ENCODE measurements at regions not wholly inside any gene's neighbourhood (a gene's known extent, or its start where the extent isn't known, plus 50 kb on each side); places are given as distances from the start of the nearest gene placed in this dataset.

GRCh38 chr9:106775960-106776359 is 87.0 kb upstream of the ZNF462 start:
- Histone ChIP-seq H3K9me3 (no peaks in the 10 kb centered on the region), H3K36me3 (no peaks in the 10 kb centered on the region), H3K4me1 (peaks cover 0 to 8% (median 0%) of the 10 kb centered on the region in 12 donors), H3K4me3 (no peak overlapping the region), H3K27ac (no peak overlapping the region), H3K27me3 (no peaks in the 10 kb centered on the region)
- no peak for DNase-seq
- TF ChIP-seq CTCF (IDR thresholded peaks at IDR 0.05) (no peak), POLR2A (IDR thresholded peaks at IDR 0.05) (no peak)
- intact Hi-C loops (cut with DNase I), result loop anchor here in 1 of 10 donors (10.0 kb wide), 1 partner anchor 59 kb away; no protein-coding TSS in a partner anchor
- no peak for ATAC-seq
- WGBS, 4 donors, result 90 to 95% (median 93%) methylated on average over 3 of the region's 3 CpGs

GRCh38 chr9:106779796-106780195 is 83.2 kb upstream of the ZNF462 start:
- Histone ChIP-seq H3K36me3 (no peaks in the 10 kb centered on the region), H3K4me3 (no peak overlapping the region), H3K4me1 (no peaks in the 10 kb centered on the region), H3K27me3 (no peaks in the 10 kb centered on the region), H3K27ac (no peak overlapping the region), H3K9me3 (no peaks in the 10 kb centered on the region)
- intact Hi-C loops (cut with DNase I), result loop anchor here in 2 of 10 donors (10.0 kb wide), 2 partner anchors 55 to 65 kb away; no protein-coding TSS in a partner anchor
- TF ChIP-seq POLR2A (IDR thresholded peaks at IDR 0.05) (no peak), CTCF (IDR thresholded peaks at IDR 0.05) (no peak)
- DNase-seq (no peak), ATAC-seq (no peak)

- 95 to 98% (median 97%) methylated on average over 1 of the region's 1 CpG for WGBS, 4 donors
- intact Hi-C loops (cut with DNase I), result loop anchor here in 1 of 10 donors (10.0 kb wide), 1 partner anchor 62 kb away; no protein-coding TSS in a partner anchor
- Histone ChIP-seq H3K27ac (no peak overlapping the region), H3K36me3 (no peaks in the 10 kb centered on the region), H3K27me3 (no peaks in the 10 kb centered on the region), H3K4me3 (no peak overlapping the region), H3K4me1 (no peaks in the 10 kb centered on the region), H3K9me3 (no peaks in the 10 kb centered on the region)
- TF ChIP-seq CTCF (IDR thresholded peaks at IDR 0.05), result no peak
- TF ChIP-seq POLR2A (IDR thresholded peaks at IDR 0.05), result no peak
- ATAC-seq (no peak), DNase-seq (no peak)
These were observed 79.8 kb upstream of the ZNF462 start for GRCh38 chr9:106783121-106783520.

- Histone ChIP-seq H3K36me3 (no peaks in the 10 kb centered on the region), H3K4me3 (no peak overlapping the region), H3K27me3 (no peaks in the 10 kb centered on the region), H3K27ac (no peak overlapping the region), H3K4me1 (no peaks in the 10 kb centered on the region), H3K9me3 (no peaks in the 10 kb centered on the region)
- no peak for TF ChIP-seq CTCF (IDR thresholded peaks at IDR 0.05)
- intact Hi-C loops (cut with DNase I), result loop anchor here in 1 of 10 donors (10.0 kb wide), 1 partner anchor 61 kb away; no protein-coding TSS in a partner anchor
- 63 to 67% (median 66%) methylated on average over 3 of the region's 3 CpGs for WGBS, 4 donors
- DNase-seq (no peak), ATAC-seq (no peak)
These were observed 78.9 kb upstream of the ZNF462 start for GRCh38 chr9:106784076-106784475.

Measured in heart left ventricle (tissue), 16 donors.